ENCODE measurements at regions not wholly inside any gene's neighbourhood (a gene's known extent, or its start where the extent isn't known, plus 50 kb on each side); places are given as distances from the start of the nearest gene placed in this dataset.
A peak's percentile ranks its signal among the peaks of the same experiment; 100 is the strongest.
"Not testable (repeated sequence)": the region's sequence is repeated elsewhere in the genome, so short reads cannot be mapped to it uniquely, and the experiment has no call there.

- DNase-seq, result not testable (repeated sequence)
Measured at GRCh38 chr18:14321217-14321616, 189.0 kb upstream of the ZNF519 start.

GRCh38 chr18:14301255-14301654, 169.0 kb upstream of the ZNF519 start:
- DNase-seq, result not testable (repeated sequence)

GRCh38 chr18:14295081-14295480, 162.8 kb upstream of the ZNF519 start:
- DNase-seq, result not testable (repeated sequence)

GRCh38 chr18:14285053-14285452, 152.8 kb upstream of the ZNF519 start:
- no peak for DNase-seq

- not testable (repeated sequence) for DNase-seq
Measured at GRCh38 chr18:14275391-14275790, 143.2 kb upstream of the ZNF519 start.

GRCh38 chr18:14265637-14266410, 133.6 kb upstream of the ZNF519 start:
- DNase-seq, result not testable (repeated sequence)

GRCh38 chr18:14262786-14263185, 130.6 kb upstream of the ZNF519 start:
- DNase-seq, result not testable (repeated sequence)

GRCh38 chr18:14250084-14250677, 117.9 kb upstream of the ZNF519 start:
- DNase-seq, result not testable (repeated sequence)

- not testable (repeated sequence) for DNase-seq
Measured at GRCh38 chr18:14239224-14239623, 107.0 kb upstream of the ZNF519 start.

GRCh38 chr18:14236356-14237048, 104.3 kb upstream of the ZNF519 start:
- not testable (repeated sequence) for DNase-seq

- not testable (repeated sequence) for DNase-seq
Measured at GRCh38 chr18:14225286-14225679, 93.0 kb upstream of the ZNF519 start.

GRCh38 chr18:14224551-14225285, 92.5 kb upstream of the ZNF519 start:
- DNase-seq, result not testable (repeated sequence)

- DNase-seq, result not testable (repeated sequence)
Measured at GRCh38 chr18:14223919-14224318, 91.7 kb upstream of the ZNF519 start.

GRCh38 chr18:14223231-14223822, 91.1 kb upstream of the ZNF519 start:
- DNase-seq, result not testable (repeated sequence)

GRCh38 chr18:14222354-14223221, 90.4 kb upstream of the ZNF519 start:
- not testable (repeated sequence) for DNase-seq

GRCh38 chr18:14221689-14222088, 89.5 kb upstream of the ZNF519 start:
- no peak for DNase-seq

GRCh38 chr18:14215952-14216351, 83.7 kb upstream of the ZNF519 start:
- DNase-seq, result not testable (repeated sequence)

- not testable (repeated sequence) for DNase-seq
Measured at GRCh38 chr18:14203424-14203823, 71.2 kb upstream of the ZNF519 start.

GRCh38 chr18:14190776-14191442, 58.7 kb upstream of the ZNF519 start:
- DNase-seq, result not testable (repeated sequence)

- peak; percentile 24 for DNase-seq
Measured at GRCh38 chr18:14189858-14190257, 57.6 kb upstream of the ZNF519 start.

All from stimulated activated CD4-positive, alpha-beta T cell treated with anti-CD3 and anti-CD28 coated beads, Interleukin-15, amount 100 ng/mL, for 24 hours (primary cell).